ENCODE measurements at regions not wholly inside any gene's neighbourhood (a gene's known extent, or its start where the extent isn't known, plus 50 kb on each side); places are given as distances from the start of the nearest gene placed in this dataset.

DNA sequence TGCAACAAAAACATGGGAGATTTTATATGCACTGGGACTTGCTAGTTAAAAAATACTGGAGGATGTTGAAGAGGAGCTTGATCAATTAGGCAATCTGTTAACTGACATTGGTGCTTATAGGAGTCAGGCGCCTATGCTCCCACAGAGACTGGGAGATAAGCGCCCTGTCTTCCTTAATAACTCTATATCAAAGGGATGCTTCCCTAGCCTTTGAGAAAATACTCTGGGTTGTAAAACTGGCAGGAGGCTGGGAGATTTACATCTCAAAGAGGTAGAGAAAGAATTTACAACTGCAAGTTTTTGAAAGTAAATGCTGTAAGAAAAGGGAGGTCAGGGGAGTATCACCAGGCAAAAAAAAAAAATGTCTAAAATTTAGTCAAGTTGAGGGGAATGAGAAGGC is 325.4 kb downstream of the PCDH10 start:
- Histone ChIP-seq H3K27ac (ENCODE audit: low read length) (no peak overlapping the region), H3K27me3 (ENCODE audit: control insufficient read depth, insufficient read depth, low read length) (no peaks in the 10 kb centered on the region), H3K36me3 (ENCODE audit: control insufficient read depth, insufficient read depth, low read length) (no peaks in the 10 kb centered on the region), H3K9me3 (ENCODE audit: control insufficient read depth, insufficient read depth, low read depth, low read length) (no peaks in the 10 kb centered on the region), H3K4me1 (ENCODE audit: control insufficient read depth, insufficient read depth, low read length) (no peaks in the 10 kb centered on the region), H3K4me3 (ENCODE audit: low read depth in 2 of 2, low read length in 2 of 2) (no peak overlapping the region)
- no peak for ATAC-seq
- no TSS peak for BruUV-seq (replicated peaks)
- POLR2A ChIA-PET = interaction anchor here (0.6 kb wide), 1 partner anchor 186 kb away, joined by 4 read pairs; no protein-coding TSS in a partner anchor
- intact Hi-C loops (cut with micrococcal nuclease; ENCODE audit: unreplicated experiment) (no loop called here), in situ Hi-C loops (cut with HindIII; ENCODE audit: low pct_unique_long_range_greater_than_20kb, low sequenced_read_pairs) (no loop called here)
- TF ChIP-seq, protein P1, sequence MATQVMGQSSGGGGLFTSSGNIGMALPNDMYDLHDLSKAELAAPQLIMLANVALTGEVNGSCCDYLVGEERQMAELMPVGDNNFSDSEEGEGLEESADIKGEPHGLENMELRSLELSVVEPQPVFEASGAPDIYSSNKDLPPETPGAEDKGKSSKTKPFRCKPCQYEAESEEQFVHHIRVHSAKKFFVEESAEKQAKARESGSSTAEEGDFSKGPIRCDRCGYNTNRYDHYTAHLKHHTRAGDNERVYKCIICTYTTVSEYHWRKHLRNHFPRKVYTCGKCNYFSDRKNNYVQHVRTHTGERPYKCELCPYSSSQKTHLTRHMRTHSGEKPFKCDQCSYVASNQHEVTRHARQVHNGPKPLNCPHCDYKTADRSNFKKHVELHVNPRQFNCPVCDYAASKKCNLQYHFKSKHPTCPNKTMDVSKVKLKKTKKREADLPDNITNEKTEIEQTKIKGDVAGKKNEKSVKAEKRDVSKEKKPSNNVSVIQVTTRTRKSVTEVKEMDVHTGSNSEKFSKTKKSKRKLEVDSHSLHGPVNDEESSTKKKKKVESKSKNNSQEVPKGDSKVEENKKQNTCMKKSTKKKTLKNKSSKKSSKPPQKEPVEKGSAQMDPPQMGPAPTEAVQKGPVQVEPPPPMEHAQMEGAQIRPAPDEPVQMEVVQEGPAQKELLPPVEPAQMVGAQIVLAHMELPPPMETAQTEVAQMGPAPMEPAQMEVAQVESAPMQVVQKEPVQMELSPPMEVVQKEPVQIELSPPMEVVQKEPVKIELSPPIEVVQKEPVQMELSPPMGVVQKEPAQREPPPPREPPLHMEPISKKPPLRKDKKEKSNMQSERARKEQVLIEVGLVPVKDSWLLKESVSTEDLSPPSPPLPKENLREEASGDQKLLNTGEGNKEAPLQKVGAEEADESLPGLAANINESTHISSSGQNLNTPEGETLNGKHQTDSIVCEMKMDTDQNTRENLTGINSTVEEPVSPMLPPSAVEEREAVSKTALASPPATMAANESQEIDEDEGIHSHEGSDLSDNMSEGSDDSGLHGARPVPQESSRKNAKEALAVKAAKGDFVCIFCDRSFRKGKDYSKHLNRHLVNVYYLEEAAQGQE (IDR thresholded peaks at IDR 0.05; ENCODE audit: insufficient read depth in 1 of 2, low read depth in 2 of 2, low read length in 1 of 2) = no peak
- TF ChIP-seq POLR2AphosphoS5 (IDR thresholded peaks at IDR 0.05; ENCODE audit: low read depth, low read length) (no peak), TCF7L2 (IDR thresholded peaks at IDR 0.05; ENCODE audit: low read depth, low read length) (no peak), SIN3A (IDR thresholded peaks at IDR 0.05; ENCODE audit: borderline replicate concordance, insufficient read depth, low read depth, low read length) (no peak)
- TF ChIP-seq, protein P2, sequence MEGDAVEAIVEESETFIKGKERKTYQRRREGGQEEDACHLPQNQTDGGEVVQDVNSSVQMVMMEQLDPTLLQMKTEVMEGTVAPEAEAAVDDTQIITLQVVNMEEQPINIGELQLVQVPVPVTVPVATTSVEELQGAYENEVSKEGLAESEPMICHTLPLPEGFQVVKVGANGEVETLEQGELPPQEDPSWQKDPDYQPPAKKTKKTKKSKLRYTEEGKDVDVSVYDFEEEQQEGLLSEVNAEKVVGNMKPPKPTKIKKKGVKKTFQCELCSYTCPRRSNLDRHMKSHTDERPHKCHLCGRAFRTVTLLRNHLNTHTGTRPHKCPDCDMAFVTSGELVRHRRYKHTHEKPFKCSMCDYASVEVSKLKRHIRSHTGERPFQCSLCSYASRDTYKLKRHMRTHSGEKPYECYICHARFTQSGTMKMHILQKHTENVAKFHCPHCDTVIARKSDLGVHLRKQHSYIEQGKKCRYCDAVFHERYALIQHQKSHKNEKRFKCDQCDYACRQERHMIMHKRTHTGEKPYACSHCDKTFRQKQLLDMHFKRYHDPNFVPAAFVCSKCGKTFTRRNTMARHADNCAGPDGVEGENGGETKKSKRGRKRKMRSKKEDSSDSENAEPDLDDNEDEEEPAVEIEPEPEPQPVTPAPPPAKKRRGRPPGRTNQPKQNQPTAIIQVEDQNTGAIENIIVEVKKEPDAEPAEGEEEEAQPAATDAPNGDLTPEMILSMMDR (IDR thresholded peaks at IDR 0.05) = no peak
- DNase-seq (ENCODE audit: low read depth, low spot score) = no peak
- CTCF ChIA-PET = no interaction called here

DNA sequence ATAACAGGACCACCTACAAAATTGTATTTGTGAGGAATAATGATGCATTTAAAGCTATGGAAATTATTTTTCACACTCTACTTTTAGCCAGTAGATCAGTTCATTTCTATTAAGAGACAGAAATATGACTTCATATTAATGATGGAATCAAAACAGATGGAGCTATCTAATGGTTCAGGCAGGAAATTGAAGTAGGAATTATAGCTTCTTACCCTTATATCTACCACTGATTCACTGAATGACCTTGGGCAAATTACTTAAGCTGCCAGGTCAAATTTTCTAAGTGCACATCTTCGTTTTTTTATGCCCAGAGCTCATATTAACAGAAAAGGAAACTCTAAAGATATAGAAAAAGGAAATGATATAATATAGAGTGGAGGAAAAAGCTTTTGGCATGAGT is 323.1 kb downstream of the PCDH10 start:
- Histone ChIP-seq H3K27me3 (ENCODE audit: control insufficient read depth, insufficient read depth, low read length) (no peaks in the 10 kb centered on the region), H3K36me3 (ENCODE audit: control insufficient read depth, insufficient read depth, low read length) (no peaks in the 10 kb centered on the region), H3K4me1 (ENCODE audit: control insufficient read depth, insufficient read depth, low read length) (no peaks in the 10 kb centered on the region), H3K4me3 (ENCODE audit: low read depth in 2 of 2, low read length in 2 of 2) (no peak overlapping the region), H3K9me3 (ENCODE audit: control insufficient read depth, insufficient read depth, low read depth, low read length) (no peaks in the 10 kb centered on the region), H3K27ac (ENCODE audit: low read length) (no peak overlapping the region)
- intact Hi-C loops (cut with micrococcal nuclease; ENCODE audit: unreplicated experiment) (no loop called here), in situ Hi-C loops (cut with HindIII; ENCODE audit: low pct_unique_long_range_greater_than_20kb, low sequenced_read_pairs) (no loop called here)
- ATAC-seq = no peak
- DNase-seq (ENCODE audit: low read depth, low spot score) = no peak
- ChIA-PET POLR2A (interaction anchor here (0.6 kb wide), 1 partner anchor 149 kb away, joined by 3 read pairs; no protein-coding TSS in a partner anchor), CTCF (no interaction called here)
- no TSS peak for BruUV-seq (replicated peaks)
- TF ChIP-seq, protein P2 (IDR thresholded peaks at IDR 0.05) = no peak
- TF ChIP-seq POLR2AphosphoS5 (IDR thresholded peaks at IDR 0.05; ENCODE audit: low read depth, low read length) (no peak), SIN3A (IDR thresholded peaks at IDR 0.05; ENCODE audit: borderline replicate concordance, insufficient read depth, low read depth, low read length) (no peak), TCF7L2 (IDR thresholded peaks at IDR 0.05; ENCODE audit: low read depth, low read length) (no peak)
- TF ChIP-seq, protein P1 (IDR thresholded peaks at IDR 0.05; ENCODE audit: insufficient read depth in 1 of 2, low read depth in 2 of 2, low read length in 1 of 2) = no peak

Data from Panc1 (cell line).